Liver (tissue), 8 donors: ENCODE measurements at regions not wholly inside any gene's neighbourhood (a gene's known extent, or its start where the extent isn't known, plus 50 kb on each side); places are given as distances from the start of the nearest gene placed in this dataset.

Experiments
- DNase-seq: peaks from one replicate; pipeline ENCODE4 v3.0.0-alpha.2; 2017; ENCODE audit warnings: low spot score
- H3K27ac ChIP-seq, 2 donors: one replicate each; pipeline ENCODE4 v1.7.0; 2013; ENCODE audit warnings: inconsistent platforms in 2 of 2, low read length in 2 of 2, control low read depth in 1 of 2, low read depth in 1 of 2, mild to moderate bottlenecking in 1 of 2
- H3K27me3 ChIP-seq, 4 donors: one replicate each; pipeline versions ENCODE4 v1.6.1 to v1.7.0; 2013; ENCODE audit warnings: low read length in 3 of 4, inconsistent platforms in 1 of 4, mild to moderate bottlenecking in 1 of 4, moderate library complexity in 1 of 4; ENCODE audit not compliant: control insufficient read depth in 4 of 4, insufficient read depth in 4 of 4
- H3K36me3 ChIP-seq, 4 donors: one replicate each; pipeline versions ENCODE4 v1.6.1 to v1.7.0; 2013; ENCODE audit warnings: low read length in 3 of 4, mild to moderate bottlenecking in 3 of 4, low read depth in 1 of 4, moderate library complexity in 1 of 4; ENCODE audit not compliant: control insufficient read depth in 4 of 4, insufficient read depth in 3 of 4
- H3K4me1 ChIP-seq, 4 donors: one replicate each; pipeline versions ENCODE4 v1.6.1 to v1.7.0; 2013; ENCODE audit warnings: low read length in 3 of 4, mild to moderate bottlenecking in 3 of 4, moderate library complexity in 1 of 4; ENCODE audit not compliant: control insufficient read depth in 4 of 4, insufficient read depth in 4 of 4
- H3K4me3 ChIP-seq, 3 donors: one replicate each; pipeline versions ENCODE4 v1.6.1 to v1.7.0; 2013; ENCODE audit warnings: low read length in 3 of 3, control low read depth in 1 of 3, low read depth in 1 of 3, mild to moderate bottlenecking in 1 of 3
- H3K9ac ChIP-seq, 2 donors: one replicate each; pipeline ENCODE4 v1.7.0; 2013; ENCODE audit warnings: low read length in 2 of 2, mild to moderate bottlenecking in 2 of 2, moderate library complexity in 2 of 2, control low read depth in 1 of 2, low read depth in 1 of 2
- H3K9me3 ChIP-seq, 4 donors: one replicate each; pipeline versions ENCODE4 v1.6.1 to v1.7.0; 2013; ENCODE audit warnings: low read length in 3 of 4; ENCODE audit not compliant: control insufficient read depth in 4 of 4
- HNF4A ChIP-seq, 2 donors: conservative IDR thresholded peaks; 2 replicates each; pipeline ENCODE4 v1.6.1; 2016; ENCODE audit warnings: antibody characterized with exemption in 2 of 2, mild to moderate bottlenecking in 2 of 2
- HNF4G ChIP-seq: IDR thresholded peaks from 2 replicates; pipeline ENCODE4 v1.6.1; 2016; ENCODE audit warnings: antibody characterized with exemption
- RAD21 ChIP-seq, 2 donors: IDR thresholded peaks; 2 replicates each; pipeline ENCODE4 v1.6.1; 2016; ENCODE audit warnings: antibody characterized with exemption in 2 of 2, mild to moderate bottlenecking in 2 of 2
- RXRA ChIP-seq, 2 donors: IDR thresholded peaks; 2 replicates each; pipeline ENCODE4 v1.6.1; 2017 to 2018; ENCODE audit warnings: antibody characterized with exemption in 2 of 2, mild to moderate bottlenecking in 1 of 2
- TAF1 ChIP-seq: conservative IDR thresholded peaks from 2 replicates; pipeline ENCODE4 v1.6.1; 2016; ENCODE audit warnings: antibody characterized with exemption, mild to moderate bottlenecking
- YY1 ChIP-seq: IDR thresholded peaks from 2 replicates; pipeline ENCODE4 v1.6.1; 2016; ENCODE audit warnings: antibody characterized with exemption, mild to moderate bottlenecking
- WGBS: extraction: QIAGEN DNeasy Blood & Tissue Kit; methylation state at CpG from one replicate; pipeline ENCODE4 v1.1.7; 2013; 5-methylcytosine and 5-hydroxymethylcytosine counted together
- TF ChIP-seq, protein P1 (sequence below): fragments of 150-350 bp; IDR thresholded peaks from 2 replicates; pipeline ENCODE4 v1.5.1; 2017; ENCODE audit warnings: improper control_type of control experiment, low read depth, low read length; ENCODE audit not compliant: missing input control
- TF ChIP-seq, protein P2 (sequence below): IDR thresholded peaks from 2 replicates; pipeline ENCODE4 v1.6.1; 2016; ENCODE audit warnings: antibody characterized with exemption
- TF ChIP-seq, protein P3 (sequence below): IDR thresholded peaks from 2 replicates; pipeline ENCODE4 v1.6.1; 2016; ENCODE audit warnings: antibody characterized with exemption
- donor health status: healthy.
- donor health status: healthy.
- donor health status: healthy.
- donor health status: healthy.
- donor health status: healthy.

GRCh38 chr12:63223128-63223527, 72.1 kb upstream of the AVPR1A start (continued):
- TF ChIP-seq RXRA (IDR thresholded peaks at IDR 0.05), result peak; percentile 88 to 91
- TF ChIP-seq, protein P1, sequence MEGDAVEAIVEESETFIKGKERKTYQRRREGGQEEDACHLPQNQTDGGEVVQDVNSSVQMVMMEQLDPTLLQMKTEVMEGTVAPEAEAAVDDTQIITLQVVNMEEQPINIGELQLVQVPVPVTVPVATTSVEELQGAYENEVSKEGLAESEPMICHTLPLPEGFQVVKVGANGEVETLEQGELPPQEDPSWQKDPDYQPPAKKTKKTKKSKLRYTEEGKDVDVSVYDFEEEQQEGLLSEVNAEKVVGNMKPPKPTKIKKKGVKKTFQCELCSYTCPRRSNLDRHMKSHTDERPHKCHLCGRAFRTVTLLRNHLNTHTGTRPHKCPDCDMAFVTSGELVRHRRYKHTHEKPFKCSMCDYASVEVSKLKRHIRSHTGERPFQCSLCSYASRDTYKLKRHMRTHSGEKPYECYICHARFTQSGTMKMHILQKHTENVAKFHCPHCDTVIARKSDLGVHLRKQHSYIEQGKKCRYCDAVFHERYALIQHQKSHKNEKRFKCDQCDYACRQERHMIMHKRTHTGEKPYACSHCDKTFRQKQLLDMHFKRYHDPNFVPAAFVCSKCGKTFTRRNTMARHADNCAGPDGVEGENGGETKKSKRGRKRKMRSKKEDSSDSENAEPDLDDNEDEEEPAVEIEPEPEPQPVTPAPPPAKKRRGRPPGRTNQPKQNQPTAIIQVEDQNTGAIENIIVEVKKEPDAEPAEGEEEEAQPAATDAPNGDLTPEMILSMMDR, result no peak
- TF ChIP-seq RAD21 (IDR thresholded peaks at IDR 0.05), result peak; percentile 27 to 37

DNA sequence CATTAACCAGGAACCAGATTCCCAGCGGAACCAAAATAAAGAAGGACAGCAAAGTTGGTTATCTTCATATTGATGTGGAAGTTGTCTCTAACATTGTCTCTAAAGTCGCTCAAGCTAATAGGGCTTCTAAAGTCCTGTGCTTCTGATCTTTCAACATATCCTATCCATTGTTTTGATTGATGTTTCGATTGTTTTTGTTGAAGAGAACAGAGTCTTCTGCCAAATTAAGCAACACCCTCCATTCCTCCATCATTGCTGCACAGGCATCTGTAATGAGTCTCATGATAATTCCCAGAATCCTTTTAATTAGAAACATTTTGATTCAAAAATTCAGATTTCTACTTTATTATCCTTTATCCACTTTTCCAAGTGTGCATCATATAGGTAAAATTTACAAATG, 71.6 kb upstream of the AVPR1A start:
- Histone ChIP-seq H3K27me3 (no peaks in the 10 kb centered on the region), H3K27ac (peak overlapping the region in 1 of 2 donors; percentile 0), H3K36me3 (no peaks in the 10 kb centered on the region), H3K4me3 (no peak overlapping the region), H3K9me3 (no peaks in the 10 kb centered on the region), H3K9ac (no peak overlapping the region), H3K4me1 (peaks cover 0 to 36% (median 13%) of the 10 kb centered on the region in 4 donors)
- 33% methylated on average over 3 of the region's 3 CpGs for WGBS
- DNase-seq, result no peak
- TF ChIP-seq RXRA (IDR thresholded peaks at IDR 0.05) (no peak), YY1 (peak; percentile 61), HNF4A (conservative IDR thresholded peaks at IDR 0.05) (peak in 1 of 2 donors; percentile 33)
- TF ChIP-seq, protein P2, sequence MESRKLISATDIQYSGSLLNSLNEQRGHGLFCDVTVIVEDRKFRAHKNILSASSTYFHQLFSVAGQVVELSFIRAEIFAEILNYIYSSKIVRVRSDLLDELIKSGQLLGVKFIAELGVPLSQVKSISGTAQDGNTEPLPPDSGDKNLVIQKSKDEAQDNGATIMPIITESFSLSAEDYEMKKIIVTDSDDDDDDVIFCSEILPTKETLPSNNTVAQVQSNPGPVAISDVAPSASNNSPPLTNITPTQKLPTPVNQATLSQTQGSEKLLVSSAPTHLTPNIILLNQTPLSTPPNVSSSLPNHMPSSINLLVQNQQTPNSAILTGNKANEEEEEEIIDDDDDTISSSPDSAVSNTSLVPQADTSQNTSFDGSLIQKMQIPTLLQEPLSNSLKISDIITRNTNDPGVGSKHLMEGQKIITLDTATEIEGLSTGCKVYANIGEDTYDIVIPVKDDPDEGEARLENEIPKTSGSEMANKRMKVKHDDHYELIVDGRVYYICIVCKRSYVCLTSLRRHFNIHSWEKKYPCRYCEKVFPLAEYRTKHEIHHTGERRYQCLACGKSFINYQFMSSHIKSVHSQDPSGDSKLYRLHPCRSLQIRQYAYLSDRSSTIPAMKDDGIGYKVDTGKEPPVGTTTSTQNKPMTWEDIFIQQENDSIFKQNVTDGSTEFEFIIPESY, result peak; percentile 3

DNA sequence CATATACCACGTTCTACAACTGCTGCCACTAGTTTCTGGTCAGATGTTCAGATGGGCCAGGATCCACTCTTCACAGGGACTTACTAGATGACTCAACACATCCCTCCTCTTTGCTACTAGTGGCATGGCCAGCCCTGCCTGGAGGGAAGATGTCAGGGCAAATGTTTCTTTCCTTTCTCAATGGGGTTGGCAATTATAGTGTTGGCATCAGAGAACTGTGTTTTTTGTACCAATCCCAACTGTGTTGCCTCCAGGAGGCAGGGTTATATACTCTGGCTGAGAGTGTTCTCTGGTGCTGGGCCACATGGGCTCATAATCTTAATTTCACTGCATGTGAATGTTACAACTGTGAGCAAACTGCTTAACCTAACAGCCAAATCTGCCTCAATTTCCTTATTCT, 69.9 kb upstream of the AVPR1A start:
- H3K4me1 ChIP-seq, result peaks cover 0 to 29% (median 8%) of the 10 kb centered on the region in 4 donors
- no peak overlapping the region for H3K9ac ChIP-seq
- H3K36me3 ChIP-seq, result no peaks in the 10 kb centered on the region
- WGBS, result 43% methylated on average over 1 of the region's 1 CpG
- no peak overlapping the region for H3K4me3 ChIP-seq
- no peak for DNase-seq
- no peaks in the 10 kb centered on the region for H3K27me3 ChIP-seq
- H3K27ac ChIP-seq, result no peak overlapping the region
- no peaks in the 10 kb centered on the region for H3K9me3 ChIP-seq
- TF ChIP-seq RXRA (IDR thresholded peaks at IDR 0.05) (peak in 1 of 2 donors; percentile 14), YY1 (peak; percentile 27)
- TF ChIP-seq, protein P3, sequence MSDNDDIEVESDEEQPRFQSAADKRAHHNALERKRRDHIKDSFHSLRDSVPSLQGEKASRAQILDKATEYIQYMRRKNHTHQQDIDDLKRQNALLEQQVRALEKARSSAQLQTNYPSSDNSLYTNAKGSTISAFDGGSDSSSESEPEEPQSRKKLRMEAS, result no peak

DNA sequence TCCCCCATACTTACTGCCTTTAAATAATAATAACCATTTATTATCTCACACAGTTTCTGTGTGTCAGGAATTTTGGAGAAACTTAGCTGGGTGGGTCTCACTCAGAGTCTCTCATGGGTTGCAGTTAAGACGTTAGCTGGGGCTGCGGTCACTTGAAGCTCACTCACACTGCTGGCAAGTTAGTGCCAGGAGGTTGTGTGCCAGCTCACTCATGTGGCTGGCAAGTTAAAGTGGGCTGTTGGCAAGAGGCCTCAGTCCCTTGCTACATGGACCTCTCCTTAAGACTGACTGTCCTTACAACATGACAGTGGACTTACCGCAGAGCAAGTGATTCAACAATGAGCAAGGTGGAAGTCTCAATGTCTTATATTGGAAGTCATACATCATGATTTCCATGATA, 61.3 kb upstream of the AVPR1A start:
- Histone ChIP-seq H3K27me3 (no peaks in the 10 kb centered on the region), H3K27ac (no peak overlapping the region), H3K4me3 (no peak overlapping the region), H3K36me3 (no peaks in the 10 kb centered on the region), H3K4me1 (peaks cover 0 to 3% (median under 1%) of the 10 kb centered on the region in 4 donors), H3K9me3 (no peaks in the 10 kb centered on the region), H3K9ac (no peak overlapping the region)
- no peak for TF ChIP-seq HNF4G
- TF ChIP-seq TAF1, result no peak
- TF ChIP-seq RAD21 (IDR thresholded peaks at IDR 0.05), result no peak
- 97% methylated on average over 3 of the region's 3 CpGs for WGBS
- DNase-seq, result no peak
